ENCODE measurements at regions not wholly inside any gene's neighbourhood (a gene's known extent, or its start where the extent isn't known, plus 50 kb on each side); places are given as distances from the start of the nearest gene placed in this dataset.

GRCh38 chrX:69299951-69300714, 134.9 kb upstream of the PJA1 start:
- no peak for DNase-seq

GRCh38 chrX:69299285-69299684, 134.0 kb upstream of the PJA1 start:
- DNase-seq: no peak

GRCh38 chrX:69298466-69299140, 133.3 kb upstream of the PJA1 start:
- no peak for DNase-seq

- no peak for DNase-seq
Observed at GRCh38 chrX:69297506-69297905, 132.3 kb upstream of the PJA1 start.

GRCh38 chrX:69293776-69294601, 128.7 kb upstream of the PJA1 start:
- no peak for DNase-seq

- DNase-seq: no peak
Observed at GRCh38 chrX:69291116-69291515, 125.9 kb upstream of the PJA1 start.

GRCh38 chrX:69290292-69290691, 125.0 kb upstream of the PJA1 start:
- no peak for DNase-seq

- no peak for DNase-seq
Observed at GRCh38 chrX:69289793-69290123, 124.5 kb upstream of the PJA1 start.

- DNase-seq: no peak
Observed at GRCh38 chrX:69289046-69289792, 124.0 kb upstream of the PJA1 start.

- no peak for DNase-seq
Observed at GRCh38 chrX:69287095-69287494, 121.8 kb upstream of the PJA1 start.

GRCh38 chrX:69286565-69286906, 121.3 kb upstream of the PJA1 start:
- no peak for DNase-seq

- DNase-seq: peak; percentile 58
Observed at GRCh38 chrX:69285881-69286564, 120.8 kb upstream of the PJA1 start.

GRCh38 chrX:69285401-69285877, 120.2 kb upstream of the PJA1 start:
- no peak for DNase-seq

GRCh38 chrX:69284491-69284890, 119.2 kb upstream of the PJA1 start:
- no peak for DNase-seq

GRCh38 chrX:69282893-69283690, 117.8 kb upstream of the PJA1 start:
- DNase-seq: no peak

GRCh38 chrX:69280933-69281332, 115.7 kb upstream of the PJA1 start:
- no peak for DNase-seq

- DNase-seq: no peak
Observed at GRCh38 chrX:69279234-69279633, 114.0 kb upstream of the PJA1 start.

GRCh38 chrX:69278031-69278687, 112.9 kb upstream of the PJA1 start:
- DNase-seq: no peak

- no peak for DNase-seq
Observed at GRCh38 chrX:69277369-69277990, 112.2 kb upstream of the PJA1 start.

GRCh38 chrX:69268611-69269010, 103.4 kb upstream of the PJA1 start:
- DNase-seq: no peak

GRCh38 chrX:69264158-69264581, 98.9 kb upstream of the PJA1 start:
- DNase-seq: no peak
